Sigmoid colon (tissue), 6 donors: ENCODE measurements at regions not wholly inside any gene's neighbourhood (a gene's known extent, or its start where the extent isn't known, plus 50 kb on each side); places are given as distances from the start of the nearest gene placed in this dataset.

Experiments
- DNase-seq: peaks from one replicate; pipeline ENCODE4 v3.0.0-alpha.2; 2019
- H3K27ac ChIP-seq, 4 donors: fragments of 200-600 bp; sonication (generic); one replicate each; pipeline ENCODE4 v1.5.1; 2016 to 2019; ENCODE audit warnings: mild to moderate bottlenecking in 1 of 4
- H3K27me3 ChIP-seq, 3 donors: fragments of 200-600 bp; sonication (generic); one replicate each; pipeline ENCODE4 v1.5.1; 2019; ENCODE audit warnings: mild to moderate bottlenecking in 1 of 3
- H3K36me3 ChIP-seq, 4 donors: fragments of 200-600 bp; sonication (generic); one replicate each; pipeline ENCODE4 v1.5.1; 2016 to 2019
- H3K4me1 ChIP-seq, 4 donors: fragments of 200-600 bp; sonication (generic); one replicate each; pipeline ENCODE4 v1.5.1; 2017 to 2019
- H3K4me3 ChIP-seq, 4 donors: fragments of 200-600 bp; sonication (generic); one replicate each; pipeline ENCODE4 v1.5.1; 2017 to 2019; ENCODE audit warnings: mild to moderate bottlenecking in 2 of 4, moderate library complexity in 1 of 4
- H3K9me3 ChIP-seq, 4 donors: fragments of 200-600 bp in 3 of 4; sonication (generic) in 3 of 4; one replicate each; pipeline versions ENCODE4 v1.5.1 to v1.6.1; 2013 to 2019
- EP300 ChIP-seq, 4 donors: sonication (generic); formaldehyde crosslinking; IDR thresholded peaks; one replicate each; pipeline ENCODE4 v1.6.1; 2017; ENCODE audit warnings: antibody characterized with exemption in 4 of 4
- POLR2A ChIP-seq, 2 donors: fragments of 450-650 bp; IDR thresholded peaks; one replicate each; pipeline ENCODE4 v1.6.1; 2016; ENCODE audit warnings: antibody characterized with exemption in 2 of 2, mild to moderate bottlenecking in 2 of 2, moderate library complexity in 2 of 2
- POLR2AphosphoS5 ChIP-seq, 4 donors: sonication (generic); formaldehyde crosslinking; IDR thresholded peaks; one replicate each; pipeline ENCODE4 v1.6.1; 2017; ENCODE audit warnings: antibody characterized with exemption in 4 of 4
- WGBS, 2 donors: extraction: QIAGEN DNeasy Blood & Tissue Kit; methylation state at CpG; one replicate each; pipeline ENCODE4 v1.1.7; 2013; 5-methylcytosine and 5-hydroxymethylcytosine counted together
- intact Hi-C: fragments of 100-400 bp; cut with DNase I; formaldehyde crosslinking; loops from one replicate; pipeline ENCODE4 v1.15.1; 2023
- TF ChIP-seq, protein P1 (sequence below), 4 experiments: fragments of 450-650 bp in 3 of 4; fragments of 200-600 bp in 1 of 4; IDR thresholded peaks; one replicate each; pipeline ENCODE4 v1.5.1; 2016 to 2019; ENCODE audit warnings: antibody characterized with exemption in 4 of 4, mild to moderate bottlenecking in 3 of 4, moderate library complexity in 2 of 4
- donor health status: healthy with polysubstance abuse.
- donor health status: healthy.

DNA sequence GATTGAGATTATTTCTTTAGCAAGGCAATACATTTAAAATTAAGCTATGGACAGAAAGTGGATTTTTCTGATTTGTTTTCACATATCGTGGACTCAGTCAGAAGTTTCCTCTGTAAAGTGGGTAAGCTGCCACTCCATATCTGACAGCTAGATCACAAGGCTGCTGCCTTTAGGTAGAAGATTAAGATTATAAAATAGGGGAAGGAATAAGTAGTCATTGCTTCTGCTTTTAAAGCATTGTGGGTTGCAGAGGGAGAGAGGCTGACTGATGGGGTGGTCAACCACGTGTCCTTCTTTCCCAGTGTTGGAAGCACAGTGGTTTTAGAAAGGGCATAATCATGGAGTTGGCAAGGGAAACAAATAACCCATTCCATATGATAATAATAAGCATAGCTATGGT, 74.3 kb upstream of the MOCS2 start:
- TF ChIP-seq POLR2AphosphoS5 (IDR thresholded peaks at IDR 0.05): no peak
- TF ChIP-seq EP300 (IDR thresholded peaks at IDR 0.05): no peak
- TF ChIP-seq POLR2A (IDR thresholded peaks at IDR 0.05): no peak
- TF ChIP-seq, protein P1, sequence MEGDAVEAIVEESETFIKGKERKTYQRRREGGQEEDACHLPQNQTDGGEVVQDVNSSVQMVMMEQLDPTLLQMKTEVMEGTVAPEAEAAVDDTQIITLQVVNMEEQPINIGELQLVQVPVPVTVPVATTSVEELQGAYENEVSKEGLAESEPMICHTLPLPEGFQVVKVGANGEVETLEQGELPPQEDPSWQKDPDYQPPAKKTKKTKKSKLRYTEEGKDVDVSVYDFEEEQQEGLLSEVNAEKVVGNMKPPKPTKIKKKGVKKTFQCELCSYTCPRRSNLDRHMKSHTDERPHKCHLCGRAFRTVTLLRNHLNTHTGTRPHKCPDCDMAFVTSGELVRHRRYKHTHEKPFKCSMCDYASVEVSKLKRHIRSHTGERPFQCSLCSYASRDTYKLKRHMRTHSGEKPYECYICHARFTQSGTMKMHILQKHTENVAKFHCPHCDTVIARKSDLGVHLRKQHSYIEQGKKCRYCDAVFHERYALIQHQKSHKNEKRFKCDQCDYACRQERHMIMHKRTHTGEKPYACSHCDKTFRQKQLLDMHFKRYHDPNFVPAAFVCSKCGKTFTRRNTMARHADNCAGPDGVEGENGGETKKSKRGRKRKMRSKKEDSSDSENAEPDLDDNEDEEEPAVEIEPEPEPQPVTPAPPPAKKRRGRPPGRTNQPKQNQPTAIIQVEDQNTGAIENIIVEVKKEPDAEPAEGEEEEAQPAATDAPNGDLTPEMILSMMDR (IDR thresholded peaks at IDR 0.05): no peak
- intact Hi-C loops: no loop called here
- Histone ChIP-seq H3K36me3 (no peaks in the 10 kb centered on the region), H3K4me3 (no peak overlapping the region), H3K9me3 (no peaks in the 10 kb centered on the region), H3K27me3 (no peaks in the 10 kb centered on the region), H3K4me1 (no peaks in the 10 kb centered on the region), H3K27ac (no peak overlapping the region)
- 82 to 89% methylated on average over 2 of the region's 2 CpGs for WGBS, 2 donors
- DNase-seq: no peak

GRCh38 chr5:53191548-53192165, 82.1 kb upstream of the MOCS2 start:
- H3K9me3 ChIP-seq: peaks cover 0 to 1% (median 0%) of the 10 kb centered on the region in 4 donors
- no peak overlapping the region for H3K27ac ChIP-seq
- H3K36me3 ChIP-seq: no peaks in the 10 kb centered on the region
- WGBS, 2 donors: 69 to 74% methylated on average over 4 of the region's 4 CpGs
- H3K27me3 ChIP-seq: no peaks in the 10 kb centered on the region
- no peak for TF ChIP-seq POLR2A (IDR thresholded peaks at IDR 0.05)
- no peak for TF ChIP-seq POLR2AphosphoS5 (IDR thresholded peaks at IDR 0.05)
- TF ChIP-seq EP300 (IDR thresholded peaks at IDR 0.05): no peak
- TF ChIP-seq, protein P1 (IDR thresholded peaks at IDR 0.05): no peak
- intact Hi-C loops: no loop called here
- no peak for DNase-seq
- H3K4me3 ChIP-seq: no peak overlapping the region
- no peaks in the 10 kb centered on the region for H3K4me1 ChIP-seq

GRCh38 chr5:53194086-53194485, 84.5 kb upstream of the MOCS2 start:
- Histone ChIP-seq H3K27me3 (no peaks in the 10 kb centered on the region), H3K4me3 (no peak overlapping the region), H3K27ac (no peak overlapping the region), H3K36me3 (no peaks in the 10 kb centered on the region), H3K4me1 (no peaks in the 10 kb centered on the region), H3K9me3 (peaks cover 0 to 1% (median 0%) of the 10 kb centered on the region in 4 donors)
- intact Hi-C loops: no loop called here
- WGBS, 2 donors: 65 to 73% methylated on average over 2 of the region's 2 CpGs
- TF ChIP-seq POLR2AphosphoS5 (IDR thresholded peaks at IDR 0.05): no peak
- no peak for TF ChIP-seq POLR2A (IDR thresholded peaks at IDR 0.05)
- no peak for TF ChIP-seq EP300 (IDR thresholded peaks at IDR 0.05)
- TF ChIP-seq, protein P1 (IDR thresholded peaks at IDR 0.05): no peak
- no peak for DNase-seq

DNA sequence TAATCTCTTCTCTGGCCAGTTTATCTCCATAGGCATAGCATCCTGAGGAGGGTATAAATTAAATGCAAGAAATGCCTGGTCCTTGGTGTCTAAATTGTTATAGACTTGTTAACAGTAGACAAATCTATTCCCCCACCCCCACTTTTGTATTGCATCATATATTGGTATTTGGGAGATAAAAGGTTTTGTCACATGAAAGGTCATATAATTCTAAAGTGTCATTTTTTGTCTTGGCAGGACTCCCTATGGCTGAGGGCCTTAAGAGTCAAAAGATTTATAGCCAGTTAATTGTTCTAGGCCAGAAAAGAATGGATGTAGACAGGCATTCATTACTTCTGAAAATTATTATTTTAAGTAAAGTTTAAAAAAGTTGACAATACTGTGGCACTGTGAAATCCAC, 90.3 kb upstream of the MOCS2 start:
- H3K4me1 ChIP-seq: no peaks in the 10 kb centered on the region
- no peaks in the 10 kb centered on the region for H3K27me3 ChIP-seq
- no peak for DNase-seq
- intact Hi-C loops: no loop called here
- no peaks in the 10 kb centered on the region for H3K36me3 ChIP-seq
- H3K27ac ChIP-seq: no peak overlapping the region
- H3K9me3 ChIP-seq: no peaks in the 10 kb centered on the region
- TF ChIP-seq POLR2A (IDR thresholded peaks at IDR 0.05) (no peak), EP300 (IDR thresholded peaks at IDR 0.05) (no peak), POLR2AphosphoS5 (IDR thresholded peaks at IDR 0.05) (no peak)
- TF ChIP-seq, protein P1 (IDR thresholded peaks at IDR 0.05): no peak
- H3K4me3 ChIP-seq: no peak overlapping the region

- TF ChIP-seq, protein P1 (IDR thresholded peaks at IDR 0.05): no peak
- TF ChIP-seq POLR2AphosphoS5 (IDR thresholded peaks at IDR 0.05) (no peak), POLR2A (IDR thresholded peaks at IDR 0.05) (no peak), EP300 (IDR thresholded peaks at IDR 0.05) (no peak)
- WGBS, 2 donors: 76 to 84% methylated on average over 8 of the region's 8 CpGs
- Histone ChIP-seq H3K27ac (no peak overlapping the region), H3K27me3 (no peaks in the 10 kb centered on the region), H3K36me3 (no peaks in the 10 kb centered on the region), H3K9me3 (no peaks in the 10 kb centered on the region), H3K4me1 (no peaks in the 10 kb centered on the region), H3K4me3 (no peak overlapping the region)
- intact Hi-C loops: no loop called here
- DNase-seq: no peak
Observed at GRCh38 chr5:53200306-53200705, 90.7 kb upstream of the MOCS2 start.
